RWPE2 (cell line): ENCODE measurements at regions not wholly inside any gene's neighbourhood (a gene's known extent, or its start where the extent isn't known, plus 50 kb on each side); places are given as distances from the start of the nearest gene placed in this dataset.

Experiments used
- ATAC-seq: fragments of 200-7000 bp; cut with Tn5 transposase; 3 replicates; pipeline ENCODE4 v1.9.1; 2021; ENCODE audit warnings: low read depth
- DNase-seq: peaks from one replicate; pipeline ENCODE4 v3.0.0-alpha.2; 2020; ENCODE audit warnings: low spot score
- H3K27ac ChIP-seq: fragments of 450-650 bp; 2 replicates; pipeline ENCODE4 v1.5.1; 2017; ENCODE audit warnings: mild to moderate bottlenecking; ENCODE audit not compliant: poor library complexity, severe bottlenecking
- H3K27me3 ChIP-seq: fragments of 250-450 bp; sonication (Bioruptor Pico); 2 replicates; pipeline ENCODE4 v1.5.1; 2021; ENCODE audit warnings: mild to moderate bottlenecking, moderate library complexity; ENCODE audit not compliant: insufficient read depth, poor library complexity, severe bottlenecking
- H3K36me3 ChIP-seq: fragments of 250-450 bp; sonication (Bioruptor Pico); 2 replicates; pipeline ENCODE4 v1.5.1; 2020; ENCODE audit warnings: low read depth, mild to moderate bottlenecking, moderate library complexity
- H3K4me1 ChIP-seq: fragments of 250-450 bp; sonication (Bioruptor Pico); 2 replicates; pipeline ENCODE4 v1.5.1; 2021; ENCODE audit warnings: mild to moderate bottlenecking, moderate library complexity; ENCODE audit not compliant: insufficient read depth, poor library complexity, severe bottlenecking
- H3K4me3 ChIP-seq: fragments of 250-450 bp; sonication (Bioruptor Pico); 2 replicates; pipeline ENCODE4 v1.5.1; 2021; ENCODE audit warnings: mild to moderate bottlenecking, moderate library complexity; ENCODE audit not compliant: severe bottlenecking
- H3K9me3 ChIP-seq: fragments of 250-450 bp; sonication (Bioruptor Pico); 2 replicates; pipeline ENCODE4 v1.5.1; 2021; ENCODE audit warnings: mild to moderate bottlenecking, moderate library complexity; ENCODE audit not compliant: severe bottlenecking
- TF ChIP-seq, protein P1 (sequence below): fragments of 450-650 bp; IDR thresholded peaks from one replicate; pipeline ENCODE4 v1.5.1; 2017; ENCODE audit warnings: mild to moderate bottlenecking, moderate library complexity; ENCODE audit not compliant: poor library complexity, severe bottlenecking

DNA sequence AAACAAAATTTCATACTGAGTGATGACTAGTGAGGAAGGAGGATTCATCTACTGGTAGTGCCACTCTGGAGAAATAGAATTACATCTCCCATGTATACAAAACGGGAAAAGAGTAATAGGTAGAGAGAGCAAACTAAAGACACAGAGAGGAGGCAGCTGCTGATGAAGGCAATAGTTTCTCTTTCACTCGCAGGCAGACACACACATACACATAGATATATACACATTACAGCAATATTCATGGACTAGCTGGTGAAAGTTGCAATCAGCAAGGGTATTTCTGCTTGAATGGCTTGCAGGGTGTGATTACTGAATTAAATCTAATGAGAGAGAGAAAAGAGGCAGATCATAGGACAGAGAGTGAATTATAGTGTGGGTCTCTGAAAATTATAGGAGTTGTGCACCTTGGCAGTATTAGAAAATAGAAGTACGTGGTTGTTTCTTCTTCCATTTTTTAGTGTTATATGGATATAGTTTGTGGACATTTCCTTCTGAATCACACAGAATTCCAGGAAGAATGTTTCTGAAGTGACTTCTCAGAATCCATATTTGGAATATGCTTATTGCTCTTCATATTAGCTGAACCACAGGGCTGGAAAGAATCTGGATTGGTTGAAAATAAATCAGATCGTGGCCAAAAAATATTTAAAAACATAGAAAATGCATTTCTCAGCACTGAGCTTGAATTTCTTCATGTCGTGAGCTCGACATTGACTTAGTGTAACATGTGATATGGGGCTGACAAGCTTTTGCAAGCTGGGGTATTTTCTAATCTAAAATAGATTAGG lies 991.2 kb downstream of the TUSC7 start:
- Histone ChIP-seq H3K27ac (no peak overlapping the region), H3K4me3 (no peak overlapping the region), H3K4me1 (no peaks in the 10 kb centered on the region), H3K27me3 (no peaks in the 10 kb centered on the region), H3K9me3 (no peaks in the 10 kb centered on the region), H3K36me3 (no peaks in the 10 kb centered on the region)
- no peak for ATAC-seq
- DNase-seq: no peak
- TF ChIP-seq, protein P1, sequence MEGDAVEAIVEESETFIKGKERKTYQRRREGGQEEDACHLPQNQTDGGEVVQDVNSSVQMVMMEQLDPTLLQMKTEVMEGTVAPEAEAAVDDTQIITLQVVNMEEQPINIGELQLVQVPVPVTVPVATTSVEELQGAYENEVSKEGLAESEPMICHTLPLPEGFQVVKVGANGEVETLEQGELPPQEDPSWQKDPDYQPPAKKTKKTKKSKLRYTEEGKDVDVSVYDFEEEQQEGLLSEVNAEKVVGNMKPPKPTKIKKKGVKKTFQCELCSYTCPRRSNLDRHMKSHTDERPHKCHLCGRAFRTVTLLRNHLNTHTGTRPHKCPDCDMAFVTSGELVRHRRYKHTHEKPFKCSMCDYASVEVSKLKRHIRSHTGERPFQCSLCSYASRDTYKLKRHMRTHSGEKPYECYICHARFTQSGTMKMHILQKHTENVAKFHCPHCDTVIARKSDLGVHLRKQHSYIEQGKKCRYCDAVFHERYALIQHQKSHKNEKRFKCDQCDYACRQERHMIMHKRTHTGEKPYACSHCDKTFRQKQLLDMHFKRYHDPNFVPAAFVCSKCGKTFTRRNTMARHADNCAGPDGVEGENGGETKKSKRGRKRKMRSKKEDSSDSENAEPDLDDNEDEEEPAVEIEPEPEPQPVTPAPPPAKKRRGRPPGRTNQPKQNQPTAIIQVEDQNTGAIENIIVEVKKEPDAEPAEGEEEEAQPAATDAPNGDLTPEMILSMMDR: no peak

DNA sequence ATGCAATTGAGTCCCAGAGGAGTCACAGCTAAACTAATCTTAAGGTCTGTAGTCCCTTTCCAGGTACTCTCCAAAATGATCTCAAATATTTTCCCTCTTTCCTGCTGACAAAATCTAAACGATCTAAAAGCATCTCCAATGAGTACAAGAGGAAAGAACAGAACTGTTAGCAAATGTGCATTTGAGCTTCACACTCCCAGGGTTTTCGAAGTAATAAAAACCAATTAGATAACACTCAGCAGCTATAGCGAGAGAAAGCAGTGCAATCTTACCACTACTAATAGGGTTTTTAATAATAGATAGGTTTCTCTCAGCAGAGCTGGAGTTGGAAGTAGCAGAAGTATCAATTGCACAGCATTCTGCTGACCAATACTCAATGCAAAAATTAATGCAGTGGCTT lies 995.4 kb downstream of the TUSC7 start:
- no peak for DNase-seq
- peaks cover 7% of the 10 kb centered on the region for H3K4me1 ChIP-seq
- H3K36me3 ChIP-seq: no peaks in the 10 kb centered on the region
- no peak overlapping the region for H3K27ac ChIP-seq
- TF ChIP-seq, protein P1: no peak
- H3K9me3 ChIP-seq: no peaks in the 10 kb centered on the region
- ATAC-seq: no peak
- H3K27me3 ChIP-seq: no peaks in the 10 kb centered on the region
- no peak overlapping the region for H3K4me3 ChIP-seq

DNA sequence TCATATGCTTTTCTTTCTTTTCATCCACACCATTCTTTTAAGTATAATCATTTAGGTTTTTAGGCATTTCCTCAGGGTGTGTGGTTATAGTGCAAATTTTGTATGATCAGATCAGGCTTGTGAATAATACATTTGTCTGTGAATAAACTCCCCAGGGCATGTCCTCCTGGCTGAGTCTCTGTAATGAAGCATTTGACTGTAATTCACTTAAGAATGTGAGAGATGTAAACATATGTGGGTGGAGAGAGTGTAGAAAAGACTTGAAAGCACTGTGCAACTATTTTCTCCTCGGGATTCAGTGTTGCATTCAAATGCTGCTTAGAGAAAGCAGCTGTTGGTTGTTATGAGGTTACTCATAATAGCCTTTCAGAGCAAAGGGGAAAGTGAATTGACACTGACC lies 996.5 kb downstream of the TUSC7 start:
- H3K27ac ChIP-seq: no peak overlapping the region
- H3K36me3 ChIP-seq: no peaks in the 10 kb centered on the region
- TF ChIP-seq, protein P1: no peak
- H3K4me3 ChIP-seq: no peak overlapping the region
- H3K9me3 ChIP-seq: no peaks in the 10 kb centered on the region
- DNase-seq: no peak
- H3K4me1 ChIP-seq: peaks cover 7% of the 10 kb centered on the region
- peak; percentile 64 for ATAC-seq
- no peaks in the 10 kb centered on the region for H3K27me3 ChIP-seq

DNA sequence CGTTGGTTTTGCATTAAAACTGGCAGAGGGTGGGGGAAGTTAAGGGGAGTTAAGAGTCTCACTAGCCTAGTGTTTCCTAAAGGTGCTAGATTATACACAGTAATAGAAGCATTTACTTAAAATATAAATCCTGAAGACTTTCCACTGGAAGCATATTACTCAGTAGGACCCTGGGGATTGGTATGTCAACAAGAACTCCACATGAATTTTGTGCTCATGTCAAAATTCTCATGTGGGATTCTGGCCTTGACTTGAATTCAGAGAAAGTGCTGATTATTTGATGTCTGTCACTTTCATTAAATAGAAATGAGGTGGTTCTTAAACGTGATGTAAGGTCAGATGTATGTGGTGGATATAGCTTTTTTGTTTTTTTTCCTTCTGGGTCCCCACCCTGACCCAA lies 997.2 kb downstream of the TUSC7 start:
- ATAC-seq (no peak), DNase-seq (no peak)
- Histone ChIP-seq H3K36me3 (no peaks in the 10 kb centered on the region), H3K4me3 (no peak overlapping the region), H3K27me3 (no peaks in the 10 kb centered on the region), H3K27ac (no peak overlapping the region), H3K4me1 (peaks cover 7% of the 10 kb centered on the region), H3K9me3 (no peaks in the 10 kb centered on the region)
- TF ChIP-seq, protein P1: no peak

DNA sequence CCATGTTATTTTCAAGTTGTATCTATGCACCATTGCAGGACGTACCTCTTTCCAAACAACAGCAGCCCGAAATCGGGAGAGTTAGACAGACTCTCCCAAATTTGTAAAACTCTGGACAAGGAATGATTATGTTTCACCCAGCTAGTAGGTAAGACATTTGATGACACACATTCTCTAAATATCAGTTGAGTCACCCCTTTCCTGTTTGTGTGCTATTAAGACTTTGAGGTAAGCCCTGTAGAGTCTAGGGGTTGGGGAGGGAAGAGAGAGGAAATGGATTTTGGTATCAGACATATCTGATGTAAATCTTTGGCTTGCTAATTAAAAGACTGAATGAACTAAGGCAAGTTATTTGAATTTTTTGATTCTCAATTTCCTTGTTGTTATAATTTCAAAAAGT lies 999.0 kb downstream of the TUSC7 start:
- no peaks in the 10 kb centered on the region for H3K27me3 ChIP-seq
- no peaks in the 10 kb centered on the region for H3K9me3 ChIP-seq
- no peak for DNase-seq
- TF ChIP-seq, protein P1: no peak
- H3K4me3 ChIP-seq: no peak overlapping the region
- no peaks in the 10 kb centered on the region for H3K36me3 ChIP-seq
- H3K4me1 ChIP-seq: peaks cover 7% of the 10 kb centered on the region
- peak; percentile 78 for ATAC-seq
- no peak overlapping the region for H3K27ac ChIP-seq
